RWPE2 (cell line): ENCODE measurements at regions not wholly inside any gene's neighbourhood (a gene's known extent, or its start where the extent isn't known, plus 50 kb on each side); places are given as distances from the start of the nearest gene placed in this dataset.

ENCODE experiments used
- ATAC-seq: fragments of 200-7000 bp; cut with Tn5 transposase; 3 replicates; pipeline ENCODE4 v1.9.1; 2021; ENCODE audit warnings: low read depth
- DNase-seq: peaks from one replicate; pipeline ENCODE4 v3.0.0-alpha.2; 2020; ENCODE audit warnings: low spot score
- H3K27ac ChIP-seq: fragments of 450-650 bp; 2 replicates; pipeline ENCODE4 v1.5.1; 2017; ENCODE audit warnings: mild to moderate bottlenecking; ENCODE audit not compliant: poor library complexity, severe bottlenecking
- H3K27me3 ChIP-seq: fragments of 250-450 bp; sonication (Bioruptor Pico); 2 replicates; pipeline ENCODE4 v1.5.1; 2021; ENCODE audit warnings: mild to moderate bottlenecking, moderate library complexity; ENCODE audit not compliant: insufficient read depth, poor library complexity, severe bottlenecking
- H3K36me3 ChIP-seq: fragments of 250-450 bp; sonication (Bioruptor Pico); 2 replicates; pipeline ENCODE4 v1.5.1; 2020; ENCODE audit warnings: low read depth, mild to moderate bottlenecking, moderate library complexity
- H3K4me1 ChIP-seq: fragments of 250-450 bp; sonication (Bioruptor Pico); 2 replicates; pipeline ENCODE4 v1.5.1; 2021; ENCODE audit warnings: mild to moderate bottlenecking, moderate library complexity; ENCODE audit not compliant: insufficient read depth, poor library complexity, severe bottlenecking
- H3K4me3 ChIP-seq: fragments of 250-450 bp; sonication (Bioruptor Pico); 2 replicates; pipeline ENCODE4 v1.5.1; 2021; ENCODE audit warnings: mild to moderate bottlenecking, moderate library complexity; ENCODE audit not compliant: severe bottlenecking
- H3K9me3 ChIP-seq: fragments of 250-450 bp; sonication (Bioruptor Pico); 2 replicates; pipeline ENCODE4 v1.5.1; 2021; ENCODE audit warnings: mild to moderate bottlenecking, moderate library complexity; ENCODE audit not compliant: severe bottlenecking
- CTCF ChIP-seq: fragments of 450-650 bp; IDR thresholded peaks from one replicate; pipeline ENCODE4 v1.5.1; 2017; ENCODE audit warnings: mild to moderate bottlenecking, moderate library complexity; ENCODE audit not compliant: poor library complexity, severe bottlenecking

GRCh38 chr14:41277450-41277849 lies 329.2 kb upstream of the LRFN5 start:
- H3K36me3 ChIP-seq, result no peaks in the 10 kb centered on the region
- no peaks in the 10 kb centered on the region for H3K9me3 ChIP-seq
- no peaks in the 10 kb centered on the region for H3K27me3 ChIP-seq
- TF ChIP-seq CTCF, result no peak
- H3K4me1 ChIP-seq, result no peaks in the 10 kb centered on the region
- no peak overlapping the region for H3K4me3 ChIP-seq
- no peak for DNase-seq
- H3K27ac ChIP-seq, result no peak overlapping the region
- no peak for ATAC-seq

GRCh38 chr14:41257476-41257875 lies 349.2 kb upstream of the LRFN5 start:
- H3K9me3 ChIP-seq, result no peaks in the 10 kb centered on the region
- H3K36me3 ChIP-seq, result no peaks in the 10 kb centered on the region
- H3K27ac ChIP-seq, result no peak overlapping the region
- H3K4me1 ChIP-seq, result no peaks in the 10 kb centered on the region
- no peak overlapping the region for H3K4me3 ChIP-seq
- DNase-seq, result no peak
- H3K27me3 ChIP-seq, result peaks cover 11% of the 10 kb centered on the region
- ATAC-seq, result no peak
- TF ChIP-seq CTCF, result no peak

GRCh38 chr14:41235466-41235865 lies 371.2 kb upstream of the LRFN5 start:
- H3K36me3 ChIP-seq, result no peaks in the 10 kb centered on the region
- H3K27ac ChIP-seq, result no peak overlapping the region
- H3K27me3 ChIP-seq, result no peaks in the 10 kb centered on the region
- no peaks in the 10 kb centered on the region for H3K4me1 ChIP-seq
- no peaks in the 10 kb centered on the region for H3K9me3 ChIP-seq
- TF ChIP-seq CTCF, result no peak
- no peak for DNase-seq
- ATAC-seq, result no peak
- H3K4me3 ChIP-seq, result no peak overlapping the region

GRCh38 chr14:41230683-41231082 lies 376.0 kb upstream of the LRFN5 start:
- Histone ChIP-seq H3K9me3 (no peaks in the 10 kb centered on the region), H3K36me3 (no peaks in the 10 kb centered on the region), H3K27ac (no peak overlapping the region), H3K4me1 (no peaks in the 10 kb centered on the region), H3K4me3 (no peak overlapping the region), H3K27me3 (no peaks in the 10 kb centered on the region)
- DNase-seq (no peak), ATAC-seq (no peak)
- TF ChIP-seq CTCF, result no peak

- ATAC-seq (no peak), DNase-seq (no peak)
- Histone ChIP-seq H3K36me3 (no peaks in the 10 kb centered on the region), H3K9me3 (no peaks in the 10 kb centered on the region), H3K27ac (no peak overlapping the region), H3K4me1 (no peaks in the 10 kb centered on the region), H3K4me3 (no peak overlapping the region), H3K27me3 (no peaks in the 10 kb centered on the region)
- no peak for TF ChIP-seq CTCF
These were observed 376.9 kb upstream of the LRFN5 start for GRCh38 chr14:41229824-41230223.
